IPS-18a (cell line): ENCODE measurements at regions not wholly inside any gene's neighbourhood (a gene's known extent, or its start where the extent isn't known, plus 50 kb on each side); places are given as distances from the start of the nearest gene placed in this dataset.

ENCODE experiments used
- H3K27ac ChIP-seq: one replicate; pipeline ENCODE4 v1.5.1; 2013; ENCODE audit warnings: low read length
- H3K27me3 ChIP-seq: one replicate; pipeline ENCODE4 v1.6.1; 2013; ENCODE audit warnings: mild to moderate bottlenecking, low read length; ENCODE audit not compliant: control insufficient read depth, insufficient read depth
- H3K36me3 ChIP-seq: one replicate; pipeline ENCODE4 v1.6.1; 2013; ENCODE audit warnings: low read depth, low read length; ENCODE audit not compliant: control insufficient read depth
- H3K4me1 ChIP-seq: one replicate; pipeline ENCODE4 v1.6.1; 2013; ENCODE audit warnings: low read depth, low read length; ENCODE audit not compliant: control insufficient read depth
- H3K4me3 ChIP-seq: one replicate; pipeline ENCODE4 v1.5.1; 2013; ENCODE audit warnings: low read length
- H3K9ac ChIP-seq: one replicate; pipeline ENCODE4 v1.6.1; 2013; ENCODE audit warnings: mild to moderate bottlenecking, low read length, moderate library complexity
- H3K9me3 ChIP-seq: one replicate; pipeline ENCODE4 v1.6.1; 2013; ENCODE audit warnings: low read depth, low read length; ENCODE audit not compliant: control insufficient read depth

GRCh38 chr18:39960550-39960949, 1994.5 kb upstream of the PIK3C3 start:
- H3K9ac ChIP-seq: no peak overlapping the region
- H3K27ac ChIP-seq: no peak overlapping the region
- H3K9me3 ChIP-seq: no peaks in the 10 kb centered on the region
- H3K27me3 ChIP-seq: no peaks in the 10 kb centered on the region
- H3K4me3 ChIP-seq: no peak overlapping the region
- H3K4me1 ChIP-seq: no peaks in the 10 kb centered on the region
- no peaks in the 10 kb centered on the region for H3K36me3 ChIP-seq

DNA sequence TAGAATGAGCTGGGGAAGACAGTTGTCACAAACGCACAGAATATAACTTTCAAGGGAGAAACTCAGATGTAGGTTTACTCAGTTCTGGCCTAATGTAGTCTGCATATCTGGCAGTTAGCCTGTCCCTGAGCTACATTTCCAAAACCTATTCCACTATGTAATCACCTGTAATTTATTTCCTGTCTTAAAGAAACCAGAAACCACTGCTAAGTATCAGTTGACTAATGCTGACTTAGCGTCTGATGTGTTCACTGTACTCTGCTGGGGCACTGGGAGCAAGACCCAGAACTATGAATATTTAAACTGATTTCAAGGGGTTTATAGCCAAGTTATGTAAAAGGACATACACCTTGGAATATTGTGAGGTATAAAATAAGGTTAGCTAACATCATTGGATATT, 1995.2 kb upstream of the PIK3C3 start:
- Histone ChIP-seq H3K27me3 (no peaks in the 10 kb centered on the region), H3K9me3 (no peaks in the 10 kb centered on the region), H3K4me1 (no peaks in the 10 kb centered on the region), H3K27ac (no peak overlapping the region), H3K4me3 (no peak overlapping the region), H3K9ac (no peak overlapping the region), H3K36me3 (no peaks in the 10 kb centered on the region)

GRCh38 chr18:39958876-39959275, 1996.2 kb upstream of the PIK3C3 start:
- Histone ChIP-seq H3K4me3 (no peak overlapping the region), H3K9ac (no peak overlapping the region), H3K27me3 (no peaks in the 10 kb centered on the region), H3K27ac (no peak overlapping the region), H3K9me3 (no peaks in the 10 kb centered on the region), H3K4me1 (no peaks in the 10 kb centered on the region), H3K36me3 (no peaks in the 10 kb centered on the region)

DNA sequence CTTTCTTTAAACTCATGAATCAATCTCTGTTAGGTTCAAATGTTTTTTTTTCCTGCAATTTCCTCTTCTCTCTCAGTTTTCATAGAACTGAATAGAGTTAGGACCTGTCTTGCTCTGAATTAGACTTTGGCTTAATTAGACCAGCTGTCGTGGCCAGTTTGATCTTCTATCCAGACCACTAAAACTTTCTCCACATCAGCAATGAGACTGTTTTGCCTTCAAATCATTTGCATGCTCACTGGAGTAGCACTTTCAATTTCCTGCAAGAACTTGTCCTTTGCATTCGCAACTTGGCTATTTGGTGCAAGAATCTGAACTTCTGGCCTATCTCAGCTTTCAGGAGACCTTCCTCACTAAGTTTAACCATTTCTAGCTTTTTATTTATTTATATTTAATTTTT, 2002.2 kb upstream of the PIK3C3 start:
- Histone ChIP-seq H3K27me3 (no peaks in the 10 kb centered on the region), H3K9me3 (no peaks in the 10 kb centered on the region), H3K36me3 (no peaks in the 10 kb centered on the region), H3K4me1 (peaks cover 7% of the 10 kb centered on the region), H3K4me3 (no peak overlapping the region), H3K27ac (no peak overlapping the region), H3K9ac (no peak overlapping the region)

- Histone ChIP-seq H3K9me3 (no peaks in the 10 kb centered on the region), H3K4me1 (peaks cover 15% of the 10 kb centered on the region), H3K27me3 (no peaks in the 10 kb centered on the region), H3K36me3 (no peaks in the 10 kb centered on the region), H3K9ac (no peak overlapping the region), H3K27ac (no peak overlapping the region), H3K4me3 (no peak overlapping the region)
Observed at GRCh38 chr18:39951142-39951720, 2003.8 kb upstream of the PIK3C3 start.

- Histone ChIP-seq H3K27ac (no peak overlapping the region), H3K27me3 (no peaks in the 10 kb centered on the region), H3K4me3 (no peak overlapping the region), H3K36me3 (no peaks in the 10 kb centered on the region), H3K4me1 (peaks cover 13% of the 10 kb centered on the region), H3K9ac (no peak overlapping the region), H3K9me3 (no peaks in the 10 kb centered on the region)
Observed at GRCh38 chr18:39946623-39947061, 2008.4 kb upstream of the PIK3C3 start.

DNA sequence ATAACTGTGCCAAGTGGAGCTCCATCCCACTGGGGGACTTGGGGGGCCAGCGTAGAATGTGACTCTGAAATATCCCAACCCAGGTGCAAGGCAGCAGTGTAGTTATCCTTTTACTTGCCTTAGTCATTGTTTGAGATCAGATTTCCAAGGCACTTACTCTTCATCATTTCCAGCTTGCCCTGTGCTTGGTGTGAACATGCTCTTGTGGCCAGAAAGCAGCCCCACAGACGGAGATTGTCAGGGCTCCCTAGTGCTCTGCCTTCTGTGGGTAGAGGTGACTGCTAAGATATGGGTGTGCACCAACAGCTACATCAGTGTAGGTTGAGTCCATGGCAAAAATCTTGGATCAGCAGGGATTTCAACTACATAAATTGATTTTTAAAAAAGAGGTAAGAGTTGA, 2010.0 kb upstream of the PIK3C3 start:
- H3K27ac ChIP-seq: no peak overlapping the region
- peaks cover 13% of the 10 kb centered on the region for H3K4me1 ChIP-seq
- no peak overlapping the region for H3K9ac ChIP-seq
- H3K36me3 ChIP-seq: no peaks in the 10 kb centered on the region
- no peak overlapping the region for H3K4me3 ChIP-seq
- no peaks in the 10 kb centered on the region for H3K27me3 ChIP-seq
- no peaks in the 10 kb centered on the region for H3K9me3 ChIP-seq

DNA sequence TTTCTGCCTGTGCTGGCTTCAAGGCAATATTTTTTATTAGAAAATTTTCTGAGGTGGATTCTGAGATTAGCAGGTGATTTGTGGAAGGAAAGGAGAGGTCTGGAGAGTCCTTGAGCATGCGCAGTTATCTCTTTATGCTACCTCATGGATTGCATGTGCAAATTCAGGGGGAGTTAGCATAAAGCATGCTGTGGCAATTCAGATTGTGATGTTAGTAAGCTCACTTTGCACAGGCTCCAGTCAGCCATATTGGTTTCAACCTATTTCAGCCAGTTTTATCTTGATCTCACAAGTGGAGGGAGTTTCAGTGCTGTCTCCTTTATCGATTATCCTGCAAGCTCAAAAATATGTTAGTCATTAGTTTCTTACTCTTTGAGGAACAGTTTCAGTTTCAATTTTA, 2012.3 kb upstream of the PIK3C3 start:
- Histone ChIP-seq H3K27me3 (no peaks in the 10 kb centered on the region), H3K27ac (no peak overlapping the region), H3K9me3 (no peaks in the 10 kb centered on the region), H3K9ac (no peak overlapping the region), H3K4me1 (peaks cover 9% of the 10 kb centered on the region), H3K4me3 (no peak overlapping the region), H3K36me3 (no peaks in the 10 kb centered on the region)

- Histone ChIP-seq H3K4me1 (no peaks in the 10 kb centered on the region), H3K27ac (no peak overlapping the region), H3K4me3 (no peak overlapping the region)
Observed at GRCh38 chr18:39938676-39939608, 2016.1 kb upstream of the PIK3C3 start.

DNA sequence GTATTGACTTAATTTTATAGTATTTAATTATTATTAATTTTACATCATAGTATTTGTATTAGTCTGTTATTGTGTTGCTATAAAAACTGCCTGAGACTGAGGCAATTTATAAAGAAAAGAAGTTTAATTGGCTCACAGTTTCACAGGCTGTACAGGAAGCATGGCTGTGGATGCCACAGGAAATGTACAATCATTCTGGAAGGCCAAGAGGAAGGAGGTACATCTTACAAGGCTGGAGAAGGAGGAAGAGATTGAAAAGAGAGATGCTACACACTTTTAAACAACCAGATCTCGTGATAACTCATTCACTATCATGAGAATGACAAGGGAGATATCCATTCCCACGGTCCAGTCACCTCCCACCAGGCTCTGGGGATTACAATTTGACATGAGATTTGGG, 2019.4 kb upstream of the PIK3C3 start:
- H3K27ac ChIP-seq: no peak overlapping the region
- no peak overlapping the region for H3K9ac ChIP-seq
- H3K36me3 ChIP-seq: no peaks in the 10 kb centered on the region
- no peaks in the 10 kb centered on the region for H3K9me3 ChIP-seq
- no peaks in the 10 kb centered on the region for H3K27me3 ChIP-seq
- H3K4me3 ChIP-seq: no peak overlapping the region
- no peaks in the 10 kb centered on the region for H3K4me1 ChIP-seq

More at GRCh38 chr18:39938676-39939608, 2016.1 kb upstream of the PIK3C3 start:
- H3K9ac ChIP-seq: no peak overlapping the region
- no peaks in the 10 kb centered on the region for H3K36me3 ChIP-seq
- H3K9me3 ChIP-seq: no peaks in the 10 kb centered on the region
- no peaks in the 10 kb centered on the region for H3K27me3 ChIP-seq

GRCh38 chr18:39918847-39919246, 2036.2 kb upstream of the PIK3C3 start:
- H3K27ac ChIP-seq: no peak overlapping the region
- no peak overlapping the region for H3K4me3 ChIP-seq
- H3K27me3 ChIP-seq: no peaks in the 10 kb centered on the region
- H3K9me3 ChIP-seq: no peaks in the 10 kb centered on the region
- no peaks in the 10 kb centered on the region for H3K36me3 ChIP-seq
- no peaks in the 10 kb centered on the region for H3K4me1 ChIP-seq
- H3K9ac ChIP-seq: no peak overlapping the region
